ENCODE measurements at regions not wholly inside any gene's neighbourhood (a gene's known extent, or its start where the extent isn't known, plus 50 kb on each side); places are given as distances from the start of the nearest gene placed in this dataset.

GRCh38 chr13:38210928-38211596 is 138.6 kb upstream of the UFM1 start:
- Histone ChIP-seq H3K18ac (ENCODE audit: low read length) (no peak overlapping the region), H2BK120ac (ENCODE audit: low read depth, low read length) (no peak overlapping the region)
- no CpG with 5 or more reads among the region's 3 CpGs for WGBS (ENCODE audit: extremely low coverage, insufficient coverage, low lambda C conversion rate)

DNA sequence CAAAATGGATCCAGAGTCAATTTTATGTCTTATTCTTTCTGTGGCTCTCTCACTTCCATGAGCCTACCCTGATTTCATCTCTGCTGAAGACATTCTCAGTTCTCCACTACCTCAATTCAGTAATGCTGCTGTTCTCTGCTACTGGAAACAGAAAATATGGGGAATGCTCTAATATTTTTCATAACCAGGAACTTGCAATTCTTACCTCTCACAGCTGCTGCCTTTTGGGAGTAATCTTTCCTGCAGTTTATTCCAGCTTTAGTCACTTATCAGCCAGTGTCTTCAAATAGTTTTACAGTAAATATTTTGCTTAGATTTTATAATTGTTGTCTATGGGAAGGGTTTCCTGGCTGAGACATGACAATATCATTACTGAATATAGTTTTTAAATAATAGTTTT is 145.1 kb upstream of the UFM1 start:
- H3K36me3 ChIP-seq (ENCODE audit: control insufficient read depth, insufficient read depth, low read length) = no peaks in the 10 kb centered on the region
- H3K18ac ChIP-seq (ENCODE audit: low read length) = no peak overlapping the region
- no peaks in the 10 kb centered on the region for H3K4me1 ChIP-seq (ENCODE audit: control insufficient read depth, low read depth, low read length)
- no peak overlapping the region for H3K4me3 ChIP-seq (ENCODE audit: low read length)
- no peak overlapping the region for H3K27ac ChIP-seq (ENCODE audit: low read depth, low read length)
- no peak for DNase-seq
- H3K56ac ChIP-seq (ENCODE audit: low read length) = no peak overlapping the region
- H4K5ac ChIP-seq (ENCODE audit: low read length) = no peak overlapping the region
- H2BK5ac ChIP-seq (ENCODE audit: low read length) = no peak overlapping the region
- H3K27me3 ChIP-seq (ENCODE audit: insufficient read depth, low read length, poor library complexity) = no peaks in the 10 kb centered on the region
- no peak overlapping the region for H2AK5ac ChIP-seq (ENCODE audit: low read length)
- H4K8ac ChIP-seq (ENCODE audit: low read depth, low read length) = no peak overlapping the region
- no peaks in the 10 kb centered on the region for H3K79me2 ChIP-seq (ENCODE audit: control insufficient read depth, insufficient read depth, low read length)
- no peaks in the 10 kb centered on the region for H3K79me1 ChIP-seq (ENCODE audit: low read length)
- H3K9ac ChIP-seq (ENCODE audit: low read length) = no peak overlapping the region
- no peak overlapping the region for H3K4me2 ChIP-seq (ENCODE audit: low read length)
- H3K23ac ChIP-seq (ENCODE audit: low read length) = no peak overlapping the region
- no peak overlapping the region for H3K4ac ChIP-seq (ENCODE audit: low read depth, low read length)
- no peak overlapping the region for H2BK120ac ChIP-seq (ENCODE audit: low read depth, low read length)
- H2BK15ac ChIP-seq (replicated peaks; ENCODE audit: low read depth) = no peak overlapping the region

More at GRCh38 chr13:38210928-38211596, 138.6 kb upstream of the UFM1 start:
- Histone ChIP-seq H3K27me3 (ENCODE audit: insufficient read depth, low read length, poor library complexity) (no peaks in the 10 kb centered on the region), H3K23ac (ENCODE audit: low read length) (no peak overlapping the region), H3K79me1 (ENCODE audit: low read length) (no peaks in the 10 kb centered on the region), H3K36me3 (ENCODE audit: control insufficient read depth, insufficient read depth, low read length) (no peaks in the 10 kb centered on the region), H3K56ac (ENCODE audit: low read length) (no peak overlapping the region), H4K5ac (ENCODE audit: low read length) (no peak overlapping the region), H3K79me2 (ENCODE audit: control insufficient read depth, insufficient read depth, low read length) (no peaks in the 10 kb centered on the region), H2BK15ac (replicated peaks; ENCODE audit: low read depth) (no peak overlapping the region), H3K27ac (ENCODE audit: low read depth, low read length) (no peak overlapping the region), H3K4ac (ENCODE audit: low read depth, low read length) (no peak overlapping the region), H3K4me2 (ENCODE audit: low read length) (no peak overlapping the region), H4K8ac (ENCODE audit: low read depth, low read length) (no peak overlapping the region), H2BK5ac (ENCODE audit: low read length) (no peak overlapping the region), H2AK5ac (ENCODE audit: low read length) (no peak overlapping the region), H3K4me3 (ENCODE audit: low read length) (no peak overlapping the region), H3K4me1 (ENCODE audit: control insufficient read depth, low read depth, low read length) (no peaks in the 10 kb centered on the region), H3K9ac (ENCODE audit: low read length) (no peak overlapping the region)
- DNase-seq = no peak

GRCh38 chr13:38202740-38203139 is 146.9 kb upstream of the UFM1 start:
- no peak overlapping the region for H3K4me3 ChIP-seq (ENCODE audit: low read length)
- no peaks in the 10 kb centered on the region for H3K79me1 ChIP-seq (ENCODE audit: low read length)
- no peak overlapping the region for H3K4me2 ChIP-seq (ENCODE audit: low read length)
- 100% methylated on average over 1 of the region's 4 CpGs for WGBS (ENCODE audit: extremely low coverage, insufficient coverage, low lambda C conversion rate)
- no peak overlapping the region for H2BK15ac ChIP-seq (replicated peaks; ENCODE audit: low read depth)
- no peak overlapping the region for H2BK5ac ChIP-seq (ENCODE audit: low read length)
- no peak overlapping the region for H3K18ac ChIP-seq (ENCODE audit: low read length)
- H3K27me3 ChIP-seq (ENCODE audit: insufficient read depth, low read length, poor library complexity) = no peaks in the 10 kb centered on the region
- no peak overlapping the region for H3K27ac ChIP-seq (ENCODE audit: low read depth, low read length)
- no peak overlapping the region for H4K5ac ChIP-seq (ENCODE audit: low read length)
- no peak overlapping the region for H3K9ac ChIP-seq (ENCODE audit: low read length)
- H4K8ac ChIP-seq (ENCODE audit: low read depth, low read length) = no peak overlapping the region
- H3K4ac ChIP-seq (ENCODE audit: low read depth, low read length) = no peak overlapping the region
- no peaks in the 10 kb centered on the region for H3K36me3 ChIP-seq (ENCODE audit: control insufficient read depth, insufficient read depth, low read length)
- no peaks in the 10 kb centered on the region for H3K79me2 ChIP-seq (ENCODE audit: control insufficient read depth, insufficient read depth, low read length)
- no peak for DNase-seq
- no peak overlapping the region for H3K56ac ChIP-seq (ENCODE audit: low read length)
- H2AK5ac ChIP-seq (ENCODE audit: low read length) = no peak overlapping the region
- H3K23ac ChIP-seq (ENCODE audit: low read length) = no peak overlapping the region
- H2BK120ac ChIP-seq (ENCODE audit: low read depth, low read length) = no peak overlapping the region
- H3K4me1 ChIP-seq (ENCODE audit: control insufficient read depth, low read depth, low read length) = peaks cover 2% of the 10 kb centered on the region

DNA sequence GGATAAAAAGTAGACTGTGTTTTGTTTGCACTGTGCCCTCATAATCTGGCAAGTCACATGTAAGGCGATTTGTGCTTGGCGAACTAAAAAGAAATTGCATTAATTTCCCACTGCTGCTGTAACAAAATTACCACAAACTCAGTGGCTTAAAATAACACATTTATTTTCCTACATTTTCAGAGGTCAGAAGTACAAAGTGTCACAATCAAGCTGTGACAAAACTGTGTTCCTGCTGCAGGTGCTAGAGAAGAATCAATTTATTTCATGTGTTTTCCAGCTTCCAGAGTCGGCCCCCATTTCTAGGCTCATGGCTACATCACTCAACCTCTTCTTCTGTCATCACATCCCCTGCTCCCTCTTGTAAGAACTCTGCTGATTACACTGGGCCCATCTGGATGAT is 158.6 kb upstream of the UFM1 start:
- Histone ChIP-seq H3K18ac (ENCODE audit: low read length) (no peak overlapping the region), H3K56ac (ENCODE audit: low read length) (no peak overlapping the region), H2BK120ac (ENCODE audit: low read depth, low read length) (no peak overlapping the region), H3K23ac (ENCODE audit: low read length) (no peak overlapping the region), H2BK5ac (ENCODE audit: low read length) (no peak overlapping the region), H3K4me1 (ENCODE audit: control insufficient read depth, low read depth, low read length) (no peaks in the 10 kb centered on the region), H4K8ac (ENCODE audit: low read depth, low read length) (no peak overlapping the region), H3K9ac (ENCODE audit: low read length) (no peak overlapping the region), H3K27me3 (ENCODE audit: insufficient read depth, low read length, poor library complexity) (no peaks in the 10 kb centered on the region), H3K27ac (ENCODE audit: low read depth, low read length) (no peak overlapping the region), H2BK15ac (replicated peaks; ENCODE audit: low read depth) (no peak overlapping the region), H3K4me2 (ENCODE audit: low read length) (no peak overlapping the region), H3K4me3 (ENCODE audit: low read length) (no peak overlapping the region), H3K79me2 (ENCODE audit: control insufficient read depth, insufficient read depth, low read length) (no peaks in the 10 kb centered on the region), H3K79me1 (ENCODE audit: low read length) (no peaks in the 10 kb centered on the region), H2AK5ac (ENCODE audit: low read length) (no peak overlapping the region), H4K5ac (ENCODE audit: low read length) (no peak overlapping the region), H3K36me3 (ENCODE audit: control insufficient read depth, insufficient read depth, low read length) (no peaks in the 10 kb centered on the region), H3K4ac (ENCODE audit: low read depth, low read length) (no peak overlapping the region)
- WGBS (ENCODE audit: extremely low coverage, insufficient coverage, low lambda C conversion rate) = no CpG with 5 or more reads among the region's 3 CpGs
- DNase-seq = no peak

- no CpG with 5 or more reads among the region's 1 CpG for whole genome bisulfite sequencing (ENCODE audit: extremely low coverage, insufficient coverage, low lambda C conversion rate)
Measured at GRCh38 chr13:38180670-38181069, 169.0 kb upstream of the UFM1 start.

DNA sequence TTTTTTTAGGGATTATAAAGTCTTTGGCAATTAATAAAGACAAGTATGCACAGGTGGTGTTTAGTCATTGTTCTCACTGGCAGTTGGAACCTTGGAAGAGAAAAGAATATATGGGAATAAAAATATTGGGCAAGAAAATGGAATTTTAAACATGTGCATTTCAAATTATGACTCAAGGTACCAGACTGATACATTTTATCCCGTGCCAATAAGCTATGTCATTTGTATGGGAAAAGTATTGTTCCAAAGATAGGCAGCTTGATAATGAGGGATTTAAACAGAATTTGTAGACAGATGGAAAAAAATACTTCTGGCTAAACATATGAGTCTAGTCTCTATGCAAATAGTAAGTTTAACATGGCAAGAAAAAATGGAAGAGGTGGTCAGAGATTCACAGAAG is 169.5 kb upstream of the UFM1 start:
- H3K27me3 ChIP-seq (ENCODE audit: insufficient read depth, low read length, poor library complexity) = no peaks in the 10 kb centered on the region
- no peak for DNase-seq
- H3K79me2 ChIP-seq (ENCODE audit: control insufficient read depth, insufficient read depth, low read length) = no peaks in the 10 kb centered on the region
- H3K18ac ChIP-seq (ENCODE audit: low read length) = no peak overlapping the region
- WGBS (ENCODE audit: extremely low coverage, insufficient coverage, low lambda C conversion rate) = no CpG with 5 or more reads among the region's 1 CpG
- no peak overlapping the region for H3K9ac ChIP-seq (ENCODE audit: low read length)
- H3K23ac ChIP-seq (ENCODE audit: low read length) = no peak overlapping the region
- H3K4ac ChIP-seq (ENCODE audit: low read depth, low read length) = no peak overlapping the region
- no peak overlapping the region for H2BK15ac ChIP-seq (replicated peaks; ENCODE audit: low read depth)
- no peak overlapping the region for H2AK5ac ChIP-seq (ENCODE audit: low read length)
- H3K79me1 ChIP-seq (ENCODE audit: low read length) = no peaks in the 10 kb centered on the region
- no peak overlapping the region for H3K27ac ChIP-seq (ENCODE audit: low read depth, low read length)
- no peaks in the 10 kb centered on the region for H3K4me1 ChIP-seq (ENCODE audit: control insufficient read depth, low read depth, low read length)
- no peak overlapping the region for H2BK5ac ChIP-seq (ENCODE audit: low read length)
- H3K56ac ChIP-seq (ENCODE audit: low read length) = no peak overlapping the region
- no peak overlapping the region for H2BK120ac ChIP-seq (ENCODE audit: low read depth, low read length)
- no peaks in the 10 kb centered on the region for H3K36me3 ChIP-seq (ENCODE audit: control insufficient read depth, insufficient read depth, low read length)
- H4K5ac ChIP-seq (ENCODE audit: low read length) = no peak overlapping the region
- H3K4me2 ChIP-seq (ENCODE audit: low read length) = no peak overlapping the region
- no peak overlapping the region for H4K8ac ChIP-seq (ENCODE audit: low read depth, low read length)
- H3K4me3 ChIP-seq (ENCODE audit: low read length) = no peak overlapping the region

More at GRCh38 chr13:38180670-38181069, 169.0 kb upstream of the UFM1 start:
- no peak for DNase-seq
- Histone ChIP-seq H3K9ac (ENCODE audit: low read length) (no peak overlapping the region), H4K8ac (ENCODE audit: low read depth, low read length) (no peak overlapping the region), H3K23ac (ENCODE audit: low read length) (no peak overlapping the region), H3K27ac (ENCODE audit: low read depth, low read length) (no peak overlapping the region), H3K4me2 (ENCODE audit: low read length) (no peak overlapping the region), H2BK15ac (replicated peaks; ENCODE audit: low read depth) (no peak overlapping the region), H2BK120ac (ENCODE audit: low read depth, low read length) (no peak overlapping the region), H3K18ac (ENCODE audit: low read length) (no peak overlapping the region), H3K4me1 (ENCODE audit: control insufficient read depth, low read depth, low read length) (no peaks in the 10 kb centered on the region), H2BK5ac (ENCODE audit: low read length) (no peak overlapping the region), H3K79me1 (ENCODE audit: low read length) (no peaks in the 10 kb centered on the region), H3K36me3 (ENCODE audit: control insufficient read depth, insufficient read depth, low read length) (no peaks in the 10 kb centered on the region), H2AK5ac (ENCODE audit: low read length) (no peak overlapping the region), H4K5ac (ENCODE audit: low read length) (no peak overlapping the region), H3K56ac (ENCODE audit: low read length) (no peak overlapping the region), H3K4me3 (ENCODE audit: low read length) (no peak overlapping the region), H3K27me3 (ENCODE audit: insufficient read depth, low read length, poor library complexity) (no peaks in the 10 kb centered on the region), H3K79me2 (ENCODE audit: control insufficient read depth, insufficient read depth, low read length) (no peaks in the 10 kb centered on the region), H3K4ac (ENCODE audit: low read depth, low read length) (no peak overlapping the region)
